AG09309 (cell line): ENCODE measurements at regions not wholly inside any gene's neighbourhood (a gene's known extent, or its start where the extent isn't known, plus 50 kb on each side); places are given as distances from the start of the nearest gene placed in this dataset.

ENCODE experiments used
- DNase-seq: peaks from one replicate; pipeline ENCODE4 v3.0.0-alpha.2; 2010; ENCODE audit warnings: low read depth
- H3K4me3 ChIP-seq: 2 replicates; pipeline ENCODE4 v1.5.1; 2011; ENCODE audit warnings: mild to moderate bottlenecking, low read depth, low read length, moderate library complexity; ENCODE audit not compliant: control insufficient read depth
- CTCF ChIP-seq: IDR thresholded peaks from 2 replicates; pipeline ENCODE4 v1.5.1; 2011; ENCODE audit warnings: mild to moderate bottlenecking, low read depth, low read length, inconsistent platforms; ENCODE audit not compliant: insufficient read depth, control insufficient read depth; ENCODE audit errors: missing control alignments

- DNase-seq, result no peak
- H3K4me3 ChIP-seq, result no peak overlapping the region
- no peak for TF ChIP-seq CTCF
These were observed 1989.9 kb upstream of the CELF4 start for GRCh38 chr18:39555496-39555895.

- TF ChIP-seq CTCF, result no peak
- no peak for DNase-seq
- no peak overlapping the region for H3K4me3 ChIP-seq
These were observed 1985.1 kb upstream of the CELF4 start for GRCh38 chr18:39550701-39551100.

- DNase-seq, result no peak
- H3K4me3 ChIP-seq, result no peak overlapping the region
- no peak for TF ChIP-seq CTCF
These were observed 1983.5 kb upstream of the CELF4 start for GRCh38 chr18:39549144-39549543.

- no peak for TF ChIP-seq CTCF
- H3K4me3 ChIP-seq, result no peak overlapping the region
- no peak for DNase-seq
These were observed 1966.1 kb upstream of the CELF4 start for GRCh38 chr18:39531659-39532058.

- no peak overlapping the region for H3K4me3 ChIP-seq
- no peak for DNase-seq
- TF ChIP-seq CTCF, result no peak
These were observed 1963.8 kb upstream of the CELF4 start for GRCh38 chr18:39529358-39529757.

- no peak for TF ChIP-seq CTCF
- DNase-seq, result no peak
- H3K4me3 ChIP-seq, result no peak overlapping the region
These were observed 1961.9 kb upstream of the CELF4 start for GRCh38 chr18:39527465-39527864.

- no peak overlapping the region for H3K4me3 ChIP-seq
- DNase-seq, result no peak
- no peak for TF ChIP-seq CTCF
These were observed 1958.8 kb upstream of the CELF4 start for GRCh38 chr18:39524370-39524769.
